Naive B cell (primary cell): ENCODE measurements at regions not wholly inside any gene's neighbourhood (a gene's known extent, or its start where the extent isn't known, plus 50 kb on each side); places are given as distances from the start of the nearest gene placed in this dataset.
"Not testable (repeated sequence)": the region's sequence is repeated elsewhere in the genome, so short reads cannot be mapped to it uniquely, and the experiment has no call there.

Experiments used
- ATAC-seq, 2 donors: fragments of 150-1000 bp; cut with Tn5 transposase; 2 replicates each; pipeline ENCODE4 v1.10.0; 2021; ENCODE audit warnings: low read depth in 2 of 2, mild to moderate bottlenecking in 2 of 2, moderate library complexity in 2 of 2
- DNase-seq: peaks from one replicate; pipeline ENCODE4 v3.0.0; 2022
- H3K27ac Mint-ChIP-seq, 6 donors: one replicate each; pipeline ENCODE4 v1.8.0; 2020 to 2022; ENCODE audit warnings: mild to moderate bottlenecking in 6 of 6, mixed read lengths in 6 of 6, moderate library complexity in 5 of 6, inconsistent platforms in 2 of 6
- H3K27me3 Mint-ChIP-seq, 3 donors: one replicate each; pipeline ENCODE4 v1.8.0; 2021 to 2022; ENCODE audit warnings: mixed read lengths in 3 of 3, mild to moderate bottlenecking in 1 of 3
- H3K36me3 Mint-ChIP-seq, 2 donors: one replicate each; pipeline ENCODE4 v1.8.0; 2020 to 2022; ENCODE audit warnings: mixed read lengths in 2 of 2, inconsistent platforms in 1 of 2, mild to moderate bottlenecking in 1 of 2
- H3K4me1 Mint-ChIP-seq, 3 donors: one replicate each; pipeline ENCODE4 v1.8.0; 2020 to 2022; ENCODE audit warnings: mixed read lengths in 3 of 3, inconsistent platforms in 1 of 3, mild to moderate bottlenecking in 1 of 3, moderate library complexity in 1 of 3
- H3K4me3 Mint-ChIP-seq, 8 donors: one replicate each; pipeline ENCODE4 v1.8.0; 2020 to 2022; ENCODE audit warnings: mild to moderate bottlenecking in 8 of 8, mixed read lengths in 8 of 8, moderate library complexity in 8 of 8, inconsistent platforms in 2 of 8
- H3K9me3 Mint-ChIP-seq, 7 donors: one replicate each; pipeline ENCODE4 v1.8.0; 2020 to 2022; ENCODE audit warnings: mixed read lengths in 7 of 7, mild to moderate bottlenecking in 5 of 7, inconsistent platforms in 2 of 7, moderate library complexity in 1 of 7

DNA sequence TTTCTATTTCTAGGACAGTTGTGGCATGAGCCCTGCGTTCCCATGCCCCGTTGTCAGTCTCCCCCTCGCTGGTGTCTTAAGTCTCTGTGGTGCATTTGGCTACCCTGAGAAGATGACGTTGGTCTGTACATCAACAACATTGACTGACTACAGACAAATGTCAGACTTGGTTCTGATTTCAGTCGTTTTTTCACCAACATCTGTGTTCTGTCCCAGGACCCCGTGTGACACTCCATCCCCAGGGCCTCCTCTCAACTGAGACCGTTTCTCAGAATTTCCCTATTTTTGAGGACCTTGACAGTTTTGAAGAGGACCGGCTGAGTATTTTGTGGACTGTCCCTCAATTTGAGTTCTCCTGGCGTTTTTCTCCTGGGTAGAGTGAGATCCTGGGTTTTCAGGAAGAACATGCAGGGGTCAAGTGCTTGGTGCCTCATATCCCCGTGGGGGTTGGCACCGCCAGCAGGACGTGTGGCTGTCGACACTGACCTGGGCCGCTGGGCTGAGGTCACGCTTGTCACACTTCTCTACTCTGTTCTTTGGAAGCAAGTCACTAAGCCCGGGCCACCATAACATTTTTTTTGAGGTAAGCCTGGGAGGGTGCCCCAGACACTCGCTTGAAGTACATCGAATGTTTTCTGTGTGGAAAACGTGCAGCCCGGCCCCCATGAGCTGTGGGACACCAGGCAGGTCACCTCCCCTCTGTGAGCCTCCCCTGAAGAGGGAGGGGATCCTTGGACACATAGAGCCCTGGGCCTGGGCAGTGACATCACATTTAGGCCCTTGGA lies 114.4 kb upstream of the ZNF469 start:
- H3K27me3 Mint-ChIP-seq = peaks cover 5 to 62% (median 33%) of the 10 kb centered on the region in 3 donors
- not testable (repeated sequence) for H3K4me3 Mint-ChIP-seq, H3K9me3 Mint-ChIP-seq, H3K4me1 Mint-ChIP-seq, H3K36me3 Mint-ChIP-seq, ATAC-seq, DNase-seq, H3K27ac Mint-ChIP-seq

DNA sequence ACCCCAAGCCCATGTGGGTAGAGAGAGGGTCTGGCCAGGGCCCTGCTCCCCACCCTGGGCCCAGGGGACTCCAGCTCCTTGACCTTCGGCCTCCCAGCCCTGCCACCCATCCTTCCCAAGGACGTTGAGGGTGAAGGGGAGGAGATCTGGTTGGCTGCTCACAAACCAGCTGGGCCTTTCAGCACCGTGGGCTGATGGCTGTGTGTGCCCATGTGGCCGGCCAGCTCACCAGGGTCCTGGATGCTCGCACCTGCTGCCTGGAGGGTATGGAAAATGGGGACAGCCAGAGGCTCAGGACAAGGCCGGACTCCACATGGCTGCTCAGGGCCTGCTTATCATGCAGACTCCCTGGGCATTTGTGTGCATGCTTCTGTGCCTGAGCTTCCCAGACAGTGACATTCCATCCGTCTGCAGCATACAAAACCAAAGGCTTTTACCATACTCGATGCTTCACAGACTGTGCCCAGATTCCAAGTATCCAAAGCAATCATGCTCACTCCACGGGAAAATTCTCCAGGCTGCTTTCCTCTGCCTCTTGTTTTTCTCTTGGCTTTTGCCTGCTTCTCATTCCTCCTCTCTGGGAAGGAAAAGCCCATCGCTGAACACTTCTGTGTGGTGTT lies 112.5 kb upstream of the ZNF469 start:
- peak overlapping the region in 2 of 6 donors; percentile 51 to 75 for H3K27ac Mint-ChIP-seq
- not testable (repeated sequence) for H3K4me3 Mint-ChIP-seq, H3K36me3 Mint-ChIP-seq, DNase-seq, H3K9me3 Mint-ChIP-seq, ATAC-seq, H3K4me1 Mint-ChIP-seq
- H3K27me3 Mint-ChIP-seq = peaks cover 5 to 46% (median 25%) of the 10 kb centered on the region in 3 donors

DNA sequence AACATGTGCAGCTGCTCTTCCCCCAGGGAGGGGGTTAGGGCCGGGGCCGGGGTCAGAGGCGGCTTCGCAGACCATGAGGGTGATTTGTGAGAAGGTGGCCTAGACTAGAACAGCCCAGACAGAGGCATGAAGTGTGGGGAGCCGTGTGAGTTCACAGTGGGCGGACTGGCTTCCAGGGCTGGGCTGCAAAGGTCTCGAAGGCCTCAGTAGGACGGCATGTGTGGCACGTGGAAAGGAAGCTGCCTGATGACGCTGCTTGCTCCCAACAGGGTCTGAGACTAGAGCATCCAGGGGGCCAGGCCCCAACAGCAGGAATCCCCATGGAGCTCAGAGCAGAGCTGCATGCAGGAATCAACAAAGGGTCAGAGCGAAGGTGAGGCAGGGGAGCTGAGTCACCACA lies 111.5 kb upstream of the ZNF469 start:
- Mint-ChIP-seq H3K27me3 (peaks cover 5 to 40% (median 20%) of the 10 kb centered on the region in 3 donors), H3K4me3 (peak overlapping the region in 1 of 8 donors; percentile 66)
- not testable (repeated sequence) for H3K4me1 Mint-ChIP-seq, DNase-seq, H3K9me3 Mint-ChIP-seq, H3K27ac Mint-ChIP-seq, H3K36me3 Mint-ChIP-seq, ATAC-seq

DNA sequence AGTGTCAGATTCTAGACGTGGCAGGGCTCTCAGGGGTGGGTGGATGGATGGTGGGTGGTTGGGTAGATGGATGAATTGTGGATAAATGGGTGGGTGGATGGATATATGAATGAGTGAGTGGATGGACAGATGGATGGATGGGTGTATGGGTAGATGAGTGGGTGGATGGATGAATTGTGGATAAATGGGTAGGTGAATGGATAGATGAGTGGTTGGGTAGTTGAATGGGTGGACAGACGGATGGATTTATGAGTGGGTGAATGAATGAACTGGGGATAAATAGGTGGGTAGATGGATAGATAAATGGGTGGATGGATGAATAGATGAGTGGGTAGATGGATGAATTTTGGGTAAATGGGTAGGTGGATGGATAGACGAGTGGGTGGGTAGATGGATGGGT lies 111.0 kb upstream of the ZNF469 start:
- not testable (repeated sequence) for H3K36me3 Mint-ChIP-seq, ATAC-seq, DNase-seq, H3K4me1 Mint-ChIP-seq, H3K9me3 Mint-ChIP-seq, H3K27ac Mint-ChIP-seq
- Mint-ChIP-seq H3K4me3 (peak overlapping the region in 1 of 8 donors; percentile 66), H3K27me3 (peaks cover 5 to 36% (median 19%) of the 10 kb centered on the region in 3 donors)

DNA sequence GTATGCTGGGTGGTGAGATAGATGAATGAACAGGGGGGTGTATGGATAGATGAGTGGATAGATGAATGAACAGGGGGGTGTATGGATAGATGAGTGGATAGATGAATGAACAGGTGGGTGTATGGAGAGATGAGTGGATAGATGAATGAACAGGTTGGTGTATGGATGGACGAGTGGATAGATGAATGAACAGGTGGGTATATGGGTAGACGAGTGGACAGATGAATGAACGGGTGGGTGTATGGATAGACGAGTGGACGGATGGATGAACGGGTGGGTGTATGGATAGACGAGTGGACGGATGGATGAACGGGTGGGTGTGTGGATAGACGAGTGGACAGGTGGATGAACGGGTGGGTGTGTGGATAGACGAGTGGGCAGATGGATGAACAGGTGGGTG lies 110.3 kb upstream of the ZNF469 start:
- not testable (repeated sequence) for H3K4me3 Mint-ChIP-seq, ATAC-seq, H3K4me1 Mint-ChIP-seq, H3K9me3 Mint-ChIP-seq, H3K36me3 Mint-ChIP-seq, H3K27ac Mint-ChIP-seq, DNase-seq
- H3K27me3 Mint-ChIP-seq = peaks cover 5 to 30% (median 19%) of the 10 kb centered on the region in 3 donors

DNA sequence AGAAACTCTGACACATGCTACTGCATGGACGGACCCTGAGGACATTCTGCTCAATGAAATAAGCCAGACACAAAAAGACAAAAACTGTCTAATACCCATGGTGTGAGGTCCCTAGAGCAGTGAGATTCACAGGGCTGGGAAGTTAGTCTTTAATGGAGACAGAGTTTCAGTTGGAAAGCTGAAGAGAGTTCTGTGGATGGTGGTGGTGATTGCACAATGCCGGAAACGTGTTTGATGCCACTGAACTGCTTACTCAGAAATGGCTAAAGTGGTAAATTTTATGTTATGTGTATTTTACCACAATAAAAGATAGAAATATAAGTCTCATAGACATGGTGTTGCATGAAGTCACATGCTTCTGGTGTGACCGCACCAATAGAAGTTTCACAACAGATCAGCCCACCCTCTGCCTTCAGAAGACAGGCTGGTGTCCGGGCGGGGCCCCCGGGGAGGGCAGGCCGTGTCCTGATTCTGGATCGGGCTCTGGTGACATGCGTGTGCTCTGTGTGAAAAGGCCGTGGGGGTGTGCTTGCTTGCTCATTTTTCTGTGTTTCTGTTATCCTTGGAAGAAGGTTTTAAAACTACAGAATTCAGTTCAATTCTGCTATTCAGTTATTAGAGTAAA lies 108.5 kb upstream of the ZNF469 start:
- H3K27ac Mint-ChIP-seq, H3K4me1 Mint-ChIP-seq, H3K4me3 Mint-ChIP-seq, DNase-seq, H3K36me3 Mint-ChIP-seq, H3K9me3 Mint-ChIP-seq, ATAC-seq: not testable (repeated sequence)
- H3K27me3 Mint-ChIP-seq = peaks cover 5 to 25% (median 19%) of the 10 kb centered on the region in 3 donors

DNA sequence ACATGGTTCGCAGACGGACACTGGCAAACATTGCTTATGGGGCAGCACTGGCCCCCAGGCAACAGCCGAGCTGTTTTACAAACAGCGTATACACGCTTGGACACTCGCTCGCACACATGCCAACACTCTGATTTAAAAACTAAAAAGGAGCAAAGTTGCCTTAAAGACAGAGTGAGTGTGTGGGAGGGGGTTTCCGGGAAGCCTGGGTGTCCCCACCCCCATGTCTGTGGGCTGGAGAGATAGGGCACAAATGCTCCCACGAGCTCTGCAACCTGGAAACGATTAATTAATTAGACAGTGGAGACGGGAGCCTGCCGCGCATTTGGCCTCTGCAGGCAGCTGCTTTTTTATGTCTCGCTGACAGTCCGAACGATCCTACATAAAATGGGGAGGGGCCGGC lies 107.9 kb upstream of the ZNF469 start:
- Mint-ChIP-seq H3K27ac (peak overlapping the region in 1 of 6 donors; percentile 47), H3K27me3 (peaks cover 5 to 25% (median 19%) of the 10 kb centered on the region in 3 donors), H3K9me3 (peaks cover 0 to 5% (median 0%) of the 10 kb centered on the region in 7 donors), H3K4me3 (no peak overlapping the region), H3K36me3 (no peaks in the 10 kb centered on the region), H3K4me1 (no peaks in the 10 kb centered on the region)
- DNase-seq (no peak), ATAC-seq (no peak)

DNA sequence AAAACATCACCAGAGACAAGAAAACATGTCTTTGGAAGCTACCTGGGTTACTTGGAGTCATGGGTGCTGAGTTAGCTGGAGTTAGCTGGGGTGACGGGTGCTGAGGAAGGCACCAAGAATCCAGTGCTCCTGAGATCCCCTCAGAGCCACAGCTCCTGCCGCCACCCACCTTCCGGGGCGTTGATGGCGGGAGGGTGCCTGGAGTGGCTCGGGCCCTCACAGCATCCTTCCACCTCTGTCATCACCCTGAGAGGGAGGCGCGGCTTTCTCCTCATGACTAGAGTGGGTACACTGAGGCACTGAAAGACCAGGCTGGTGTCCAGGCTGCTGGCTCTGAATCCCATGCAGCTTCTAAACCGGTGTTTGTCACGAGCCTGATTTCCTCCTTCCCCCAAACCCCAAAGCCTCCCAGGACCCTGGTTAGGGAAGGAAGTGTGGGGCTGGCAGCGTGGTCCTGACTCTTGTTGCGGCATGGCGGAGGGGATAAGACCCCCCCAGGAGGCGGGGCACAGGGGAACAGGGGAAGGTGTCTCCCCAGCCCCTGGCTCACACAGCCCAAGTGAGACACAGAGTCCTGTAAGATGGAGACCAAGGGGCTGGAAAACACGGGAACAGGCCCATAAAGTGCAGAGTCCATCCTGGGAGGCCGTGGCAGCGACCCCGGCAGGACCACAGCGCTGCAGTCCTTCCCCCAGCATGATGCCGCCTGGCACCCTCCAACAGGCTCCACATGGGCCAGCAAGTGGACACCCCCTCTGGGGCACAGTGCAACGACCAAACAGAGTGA lies 107.2 kb upstream of the ZNF469 start:
- H3K36me3 Mint-ChIP-seq, H3K9me3 Mint-ChIP-seq, ATAC-seq, H3K4me1 Mint-ChIP-seq, H3K27ac Mint-ChIP-seq, H3K4me3 Mint-ChIP-seq, DNase-seq: not testable (repeated sequence)
- H3K27me3 Mint-ChIP-seq = peaks cover 3 to 25% (median 19%) of the 10 kb centered on the region in 3 donors

DNA sequence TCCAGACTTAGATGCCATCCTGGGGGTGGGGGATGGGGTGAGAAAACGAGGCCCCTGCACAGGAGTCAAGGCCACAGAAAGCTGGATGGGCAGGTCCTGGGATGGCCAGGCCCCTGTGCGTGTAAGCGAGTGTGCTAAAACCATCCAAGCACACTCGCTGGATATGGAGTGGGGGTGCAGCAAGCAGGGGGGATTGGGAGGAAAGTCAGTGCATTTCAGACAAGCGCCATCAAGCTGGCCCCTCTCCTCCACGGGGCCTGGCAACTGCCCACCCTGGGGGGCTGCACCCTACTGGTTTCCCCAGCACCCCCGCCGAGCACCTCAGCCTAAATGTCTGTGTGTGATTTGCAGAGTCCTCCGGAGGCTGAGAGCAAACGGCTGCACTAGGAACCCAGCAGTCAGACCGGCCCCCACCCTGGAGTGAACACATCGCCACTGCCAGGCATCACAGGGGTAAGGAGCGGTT lies 106.6 kb upstream of the ZNF469 start:
- not testable (repeated sequence) for H3K4me1 Mint-ChIP-seq, H3K4me3 Mint-ChIP-seq, H3K9me3 Mint-ChIP-seq, H3K27ac Mint-ChIP-seq, H3K36me3 Mint-ChIP-seq, DNase-seq, ATAC-seq
- peaks cover 0 to 19% (median 18%) of the 10 kb centered on the region in 3 donors for H3K27me3 Mint-ChIP-seq

DNA sequence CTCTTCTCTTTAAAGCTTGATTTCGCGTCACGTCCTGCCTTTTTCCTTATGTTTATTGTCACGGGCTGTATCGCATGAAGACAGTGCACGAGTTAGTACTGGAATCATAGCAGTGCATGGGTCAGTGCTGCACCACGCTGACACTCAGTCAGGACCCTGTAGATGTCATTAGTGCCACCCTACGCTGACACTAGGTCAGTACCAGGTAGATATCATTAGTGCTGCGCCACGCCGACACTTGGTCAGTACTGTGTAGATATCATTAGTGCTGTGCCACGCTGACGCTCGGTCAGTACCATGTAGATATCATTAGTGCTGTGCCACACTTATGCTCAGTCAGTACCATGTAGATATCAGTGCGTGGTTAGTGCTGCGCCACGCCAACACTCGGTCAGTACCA lies 106.2 kb upstream of the ZNF469 start:
- Mint-ChIP-seq H3K27me3 (peaks cover 0 to 17% (median 16%) of the 10 kb centered on the region in 3 donors), H3K9me3 (peaks cover 0 to 5% (median 0%) of the 10 kb centered on the region in 7 donors)
- no peak for DNase-seq

DNA sequence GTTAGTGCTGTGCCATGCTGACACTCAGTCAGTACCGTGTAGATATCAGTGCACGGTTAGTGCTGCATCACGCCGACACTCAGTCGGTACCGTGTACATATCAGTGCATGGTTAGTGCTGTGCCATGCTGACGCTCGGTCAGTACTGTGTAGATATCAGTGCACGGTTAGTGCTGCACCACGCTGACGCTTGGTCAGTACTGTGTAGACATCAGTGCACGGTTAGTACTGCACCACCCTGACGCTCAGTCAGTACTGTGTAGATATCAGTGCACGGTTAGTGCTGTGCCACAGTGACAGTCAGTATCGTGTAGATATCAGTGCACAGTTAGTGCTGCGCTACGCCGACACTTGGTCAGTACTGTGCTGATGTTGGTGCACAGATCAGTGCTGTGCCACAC lies 102.8 kb upstream of the ZNF469 start:
- Mint-ChIP-seq H3K9me3 (peaks cover 0 to 2% (median 0%) of the 10 kb centered on the region in 7 donors), H3K4me3 (no peak overlapping the region), H3K27ac (no peak overlapping the region), H3K27me3 (no peaks in the 10 kb centered on the region), H3K36me3 (no peaks in the 10 kb centered on the region), H3K4me1 (no peaks in the 10 kb centered on the region)
- no peak for DNase-seq
- ATAC-seq = no peak

More for the DNA sequence above, 106.2 kb upstream of the ZNF469 start:
- ATAC-seq = no peak
- no peaks in the 10 kb centered on the region for H3K36me3 Mint-ChIP-seq
- H3K27ac Mint-ChIP-seq = no peak overlapping the region
- H3K4me3 Mint-ChIP-seq = no peak overlapping the region
- no peaks in the 10 kb centered on the region for H3K4me1 Mint-ChIP-seq

DNA sequence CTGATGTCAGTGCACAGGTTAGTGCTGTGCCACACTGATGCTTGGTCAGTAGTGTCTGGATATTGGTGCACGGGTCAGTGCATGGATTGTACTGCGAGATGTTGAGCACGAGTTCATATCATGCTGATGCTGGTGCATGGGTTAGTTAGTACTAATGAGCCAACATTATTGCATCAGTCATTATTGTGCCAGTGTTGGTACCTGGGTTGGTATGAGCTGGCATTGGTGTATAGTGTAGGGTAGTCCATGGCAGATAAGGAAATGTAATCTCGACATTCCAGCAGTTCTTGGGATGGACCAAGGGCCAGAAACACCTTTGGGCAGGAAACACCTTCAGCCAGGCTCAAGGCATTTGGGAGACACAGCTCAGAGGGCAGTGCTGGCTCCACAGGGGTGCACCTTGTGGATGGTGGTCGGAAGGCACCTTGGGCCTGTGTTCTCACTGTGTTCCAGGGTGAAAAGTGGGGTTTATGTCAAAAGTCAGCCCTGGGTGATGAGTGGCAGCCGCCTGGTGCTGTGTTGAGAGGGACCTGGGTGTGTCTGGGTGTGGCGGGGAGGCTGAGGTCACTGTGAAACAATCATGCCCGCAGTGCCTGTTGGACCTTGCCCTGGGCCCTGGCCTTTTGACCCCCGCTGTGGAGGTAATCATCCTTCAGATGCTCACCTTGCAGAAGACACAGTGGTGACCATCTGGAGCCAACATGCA lies 100.7 kb upstream of the ZNF469 start:
- no peak overlapping the region for H3K27ac Mint-ChIP-seq
- H3K36me3 Mint-ChIP-seq = peaks cover 2 to 5% of the 10 kb centered on the region in 2 donors
- no peak overlapping the region for H3K4me3 Mint-ChIP-seq
- no peaks in the 10 kb centered on the region for H3K27me3 Mint-ChIP-seq
- ATAC-seq (no peak), DNase-seq (no peak)
- no peaks in the 10 kb centered on the region for H3K4me1 Mint-ChIP-seq
- peaks cover 0 to 5% (median 2%) of the 10 kb centered on the region in 7 donors for H3K9me3 Mint-ChIP-seq
